Astrocyte (in vitro differentiated cells and primary cell): ENCODE measurements at regions not wholly inside any gene's neighbourhood (a gene's known extent, or its start where the extent isn't known, plus 50 kb on each side); places are given as distances from the start of the nearest gene placed in this dataset.

Experiments
- DNase-seq: peaks from one replicate; pipeline ENCODE4 v3.0.0-alpha.2; 2010; ENCODE audit warnings: low read depth
- FAIRE-seq: peaks from 2 replicates; lab custom pipeline; 2011; peaks lifted over from hg19 to GRCh38; lab: Jason Lieb, UNC
- H2AFZ ChIP-seq: 2 replicates; pipeline ENCODE4 v1.6.0; 2012; ENCODE audit warnings: low read depth, low read length, inconsistent platforms
- H3K27ac ChIP-seq: 2 replicates; pipeline ENCODE4 v1.5.1; 2011; ENCODE audit warnings: low read depth, low read length, inconsistent platforms
- H3K27me3 ChIP-seq: 2 replicates; pipeline ENCODE4 v1.6.0; 2011; ENCODE audit warnings: low read length, inconsistent platforms; ENCODE audit not compliant: insufficient read depth
- H3K36me3 ChIP-seq: 2 replicates; pipeline ENCODE4 v1.5.1; 2011; ENCODE audit warnings: low read length, inconsistent platforms; ENCODE audit not compliant: insufficient read depth
- H3K4me1 ChIP-seq: 2 replicates; pipeline ENCODE4 v1.5.1; 2011; ENCODE audit warnings: low read length, inconsistent platforms; ENCODE audit not compliant: insufficient read depth
- H3K4me2 ChIP-seq: 2 replicates; pipeline ENCODE4 v1.6.0; 2012; ENCODE audit warnings: low read length, inconsistent platforms
- H3K4me3 ChIP-seq: 2 replicates; pipeline ENCODE4 v1.5.1; 2011; ENCODE audit warnings: low read depth, mild to moderate bottlenecking, low read length, inconsistent platforms; ENCODE audit not compliant: insufficient read depth
- H3K79me2 ChIP-seq: 2 replicates; pipeline ENCODE4 v1.6.0; 2012; ENCODE audit warnings: mild to moderate bottlenecking, low read length, inconsistent platforms; ENCODE audit not compliant: insufficient read depth
- H3K9ac ChIP-seq: 2 replicates; pipeline ENCODE4 v1.6.0; 2012; ENCODE audit warnings: mild to moderate bottlenecking, low read length, inconsistent platforms
- H3K9me3 ChIP-seq: 2 replicates; pipeline ENCODE4 v1.5.1; 2012; ENCODE audit warnings: low read depth, mild to moderate bottlenecking, low read length, inconsistent platforms; ENCODE audit not compliant: insufficient read depth
- H4K20me1 ChIP-seq: 2 replicates; pipeline ENCODE4 v1.6.0; 2012; ENCODE audit warnings: low read length, inconsistent platforms; ENCODE audit not compliant: insufficient read depth
- H3K27ac Mint-ChIP-seq: one replicate; pipeline ENCODE4 v1.8.0; 2021; ENCODE audit warnings: mild to moderate bottlenecking, mixed read lengths; ENCODE audit not compliant: unreplicated experiment
- H3K27me3 Mint-ChIP-seq: one replicate; pipeline ENCODE4 v1.8.0; 2021; ENCODE audit warnings: low read depth, mixed read lengths; ENCODE audit not compliant: unreplicated experiment
- H3K36me3 Mint-ChIP-seq: one replicate; pipeline ENCODE4 v1.8.0; 2021; ENCODE audit warnings: low read depth, mixed read lengths; ENCODE audit not compliant: unreplicated experiment
- H3K4me1 Mint-ChIP-seq: one replicate; pipeline ENCODE4 v1.8.0; 2021; ENCODE audit warnings: low read depth, mixed read lengths; ENCODE audit not compliant: unreplicated experiment
- H3K4me3 Mint-ChIP-seq: one replicate; pipeline ENCODE4 v1.8.0; 2021; ENCODE audit warnings: mild to moderate bottlenecking, moderate library complexity, mixed read lengths; ENCODE audit not compliant: unreplicated experiment
- H3K9me3 Mint-ChIP-seq: one replicate; pipeline ENCODE4 v1.8.0; 2021; ENCODE audit warnings: mild to moderate bottlenecking, mixed read lengths; ENCODE audit not compliant: unreplicated experiment
- EZH2 ChIP-seq: IDR thresholded peaks from 2 replicates; pipeline ENCODE4 v1.6.1; 2012; ENCODE audit warnings: mild to moderate bottlenecking, low read length, inconsistent platforms; ENCODE audit not compliant: insufficient read depth
- TF ChIP-seq, protein P1 (sequence below): IDR thresholded peaks from 2 replicates; pipeline ENCODE4 v1.5.1; 2011; ENCODE audit warnings: low read depth, mild to moderate bottlenecking, inconsistent platforms, low read length, moderate library complexity; ENCODE audit not compliant: insufficient read depth

DNA sequence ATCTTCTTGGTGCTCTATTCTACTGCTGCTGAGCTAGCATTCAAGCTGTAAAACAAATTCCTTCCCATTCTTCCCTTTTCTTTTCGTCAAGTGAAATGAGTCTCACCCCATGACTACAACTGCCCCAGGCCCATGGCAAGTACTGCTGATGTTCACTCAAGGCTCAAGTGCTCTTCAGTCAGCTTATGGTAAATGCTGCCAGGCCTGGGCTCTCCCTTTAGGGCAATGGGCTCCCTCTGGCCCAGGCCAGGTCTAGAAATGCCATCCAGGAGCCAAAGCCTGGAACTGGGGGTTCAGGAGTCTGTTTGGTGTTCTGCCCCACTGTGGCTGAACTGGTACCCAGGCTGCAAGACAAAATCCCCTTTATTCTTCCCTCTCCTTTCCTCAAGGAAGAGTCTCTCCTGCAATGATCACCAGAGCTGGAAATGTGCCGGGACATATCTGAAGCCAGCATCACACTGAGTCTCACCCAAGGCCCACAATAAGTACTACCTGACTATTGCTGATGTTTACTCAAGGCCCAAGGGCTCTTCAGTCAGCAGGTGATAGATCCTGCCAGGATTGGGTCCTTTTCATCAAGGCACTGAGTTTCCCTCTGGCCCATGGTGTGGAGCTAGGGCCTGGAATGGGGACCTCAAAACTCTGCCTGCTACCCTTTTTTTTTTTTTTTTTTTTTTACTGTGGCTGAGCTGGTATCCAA lies 205.0 kb upstream of the STAC start:
- Histone ChIP-seq H3K9ac (no peak overlapping the region), H3K9me3 (no peaks in the 10 kb centered on the region), H3K27ac (no peak overlapping the region), H3K4me3 (no peak overlapping the region), H3K36me3 (no peaks in the 10 kb centered on the region), H3K27me3 (no peaks in the 10 kb centered on the region), H3K79me2 (no peaks in the 10 kb centered on the region), H2AFZ (no peak overlapping the region), H4K20me1 (no peaks in the 10 kb centered on the region), H3K4me1 (peaks cover 8% of the 10 kb centered on the region), H3K4me2 (no peak overlapping the region)
- no peak overlapping the region for H3K4me3 Mint-ChIP-seq
- H3K9me3 Mint-ChIP-seq: peaks cover 2% of the 10 kb centered on the region
- no peaks in the 10 kb centered on the region for H3K36me3 Mint-ChIP-seq
- H3K27me3 Mint-ChIP-seq: no peaks in the 10 kb centered on the region
- H3K27ac Mint-ChIP-seq: no peak overlapping the region
- H3K4me1 Mint-ChIP-seq: peaks cover 16% of the 10 kb centered on the region
- TF ChIP-seq EZH2: no peak
- TF ChIP-seq, protein P1, sequence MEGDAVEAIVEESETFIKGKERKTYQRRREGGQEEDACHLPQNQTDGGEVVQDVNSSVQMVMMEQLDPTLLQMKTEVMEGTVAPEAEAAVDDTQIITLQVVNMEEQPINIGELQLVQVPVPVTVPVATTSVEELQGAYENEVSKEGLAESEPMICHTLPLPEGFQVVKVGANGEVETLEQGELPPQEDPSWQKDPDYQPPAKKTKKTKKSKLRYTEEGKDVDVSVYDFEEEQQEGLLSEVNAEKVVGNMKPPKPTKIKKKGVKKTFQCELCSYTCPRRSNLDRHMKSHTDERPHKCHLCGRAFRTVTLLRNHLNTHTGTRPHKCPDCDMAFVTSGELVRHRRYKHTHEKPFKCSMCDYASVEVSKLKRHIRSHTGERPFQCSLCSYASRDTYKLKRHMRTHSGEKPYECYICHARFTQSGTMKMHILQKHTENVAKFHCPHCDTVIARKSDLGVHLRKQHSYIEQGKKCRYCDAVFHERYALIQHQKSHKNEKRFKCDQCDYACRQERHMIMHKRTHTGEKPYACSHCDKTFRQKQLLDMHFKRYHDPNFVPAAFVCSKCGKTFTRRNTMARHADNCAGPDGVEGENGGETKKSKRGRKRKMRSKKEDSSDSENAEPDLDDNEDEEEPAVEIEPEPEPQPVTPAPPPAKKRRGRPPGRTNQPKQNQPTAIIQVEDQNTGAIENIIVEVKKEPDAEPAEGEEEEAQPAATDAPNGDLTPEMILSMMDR: no peak
- FAIRE-seq (no peak), DNase-seq (no peak)

DNA sequence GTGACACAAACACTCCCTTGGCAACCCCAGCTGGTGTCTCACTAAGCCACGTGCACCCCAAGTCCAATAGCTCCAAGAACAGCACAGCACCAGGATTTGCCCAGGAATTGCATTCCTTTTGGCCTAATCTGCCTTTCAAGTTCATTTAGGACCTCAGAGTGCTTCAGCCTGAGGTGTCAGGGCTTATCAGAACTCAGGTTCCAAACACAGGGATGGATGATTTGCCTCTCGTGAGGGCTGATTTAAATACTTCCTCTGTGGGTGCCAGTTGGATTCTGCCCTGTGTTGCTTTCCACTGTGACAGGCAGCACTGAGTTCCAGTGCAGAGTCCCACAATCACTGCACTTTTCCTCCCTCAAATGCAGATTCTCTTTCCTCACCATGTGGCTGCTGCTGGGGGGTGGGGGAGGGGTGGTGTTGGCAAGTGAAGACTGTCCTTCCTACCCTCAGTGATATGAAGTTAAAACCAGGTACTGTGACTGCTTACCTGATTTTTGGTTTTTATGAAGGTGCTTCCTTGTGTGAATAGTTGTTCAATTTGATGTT lies 204.3 kb upstream of the STAC start:
- no peak overlapping the region for H2AFZ ChIP-seq
- H3K9me3 Mint-ChIP-seq: peaks cover 2% of the 10 kb centered on the region
- no peak overlapping the region for H3K27ac ChIP-seq
- H4K20me1 ChIP-seq: no peaks in the 10 kb centered on the region
- H3K27ac Mint-ChIP-seq: no peak overlapping the region
- DNase-seq (no peak), FAIRE-seq (no peak)
- no peak overlapping the region for H3K4me3 Mint-ChIP-seq
- no peaks in the 10 kb centered on the region for H3K79me2 ChIP-seq
- H3K9ac ChIP-seq: no peak overlapping the region
- H3K9me3 ChIP-seq: no peaks in the 10 kb centered on the region
- peaks cover 8% of the 10 kb centered on the region for H3K4me1 ChIP-seq
- no peak overlapping the region for H3K4me3 ChIP-seq
- no peaks in the 10 kb centered on the region for H3K36me3 ChIP-seq
- peaks cover 16% of the 10 kb centered on the region for H3K4me1 Mint-ChIP-seq
- H3K36me3 Mint-ChIP-seq: no peaks in the 10 kb centered on the region
- no peak overlapping the region for H3K4me2 ChIP-seq
- H3K27me3 Mint-ChIP-seq: no peaks in the 10 kb centered on the region
- no peaks in the 10 kb centered on the region for H3K27me3 ChIP-seq
- no peak for TF ChIP-seq EZH2
- TF ChIP-seq, protein P1: no peak

DNA sequence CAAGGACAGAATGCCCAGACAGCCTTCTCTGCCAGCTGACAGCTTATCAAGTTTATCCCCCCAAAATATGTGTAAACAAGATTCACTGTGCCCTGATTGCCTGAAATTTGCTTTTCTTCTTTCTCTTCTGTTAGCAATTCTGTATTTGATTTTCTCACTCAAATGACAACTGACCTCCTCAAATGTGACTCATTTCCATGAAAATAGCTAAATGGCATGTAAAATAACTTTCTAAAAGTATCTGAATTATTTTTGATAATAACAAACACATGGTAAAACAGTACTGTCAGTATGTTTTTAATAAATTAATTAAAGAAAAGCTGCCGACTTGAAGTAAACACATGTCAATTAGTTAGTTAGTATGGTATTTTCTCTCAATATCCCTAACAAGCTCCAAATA lies 202.3 kb upstream of the STAC start:
- Histone ChIP-seq H4K20me1 (no peaks in the 10 kb centered on the region), H3K36me3 (no peaks in the 10 kb centered on the region), H3K4me1 (peaks cover 8% of the 10 kb centered on the region), H3K27ac (no peak overlapping the region), H3K9me3 (no peaks in the 10 kb centered on the region), H3K9ac (no peak overlapping the region), H3K27me3 (no peaks in the 10 kb centered on the region), H3K79me2 (no peaks in the 10 kb centered on the region), H3K4me3 (no peak overlapping the region), H3K4me2 (peak overlapping the region; percentile 47), H2AFZ (no peak overlapping the region)
- H3K27me3 Mint-ChIP-seq: peaks cover 2% of the 10 kb centered on the region
- no peak for TF ChIP-seq EZH2
- TF ChIP-seq, protein P1: no peak
- no peaks in the 10 kb centered on the region for H3K36me3 Mint-ChIP-seq
- FAIRE-seq (no peak), DNase-seq (no peak)
- peaks cover 2% of the 10 kb centered on the region for H3K9me3 Mint-ChIP-seq
- no peak overlapping the region for H3K4me3 Mint-ChIP-seq
- no peak overlapping the region for H3K27ac Mint-ChIP-seq
- peaks cover 16% of the 10 kb centered on the region for H3K4me1 Mint-ChIP-seq
